ACC112 (cell line): ENCODE measurements at regions not wholly inside any gene's neighbourhood (a gene's known extent, or its start where the extent isn't known, plus 50 kb on each side); places are given as distances from the start of the nearest gene placed in this dataset.

Experiments
- H2AFZ ChIP-seq: fragments of 200-600 bp; sonication (generic); one replicate; pipeline ENCODE4 v1.6.0; 2017; ENCODE audit warnings: antibody characterized with exemption, low read length; ENCODE audit not compliant: unreplicated experiment
- H3K27ac ChIP-seq: fragments of 200-600 bp; sonication (generic); 2 replicates; pipeline ENCODE4 v1.5.1; 2014; ENCODE audit warnings: low read depth, mild to moderate bottlenecking, antibody characterized with exemption, low read length, moderate library complexity
- H3K27me3 ChIP-seq: fragments of 200-600 bp; sonication (generic); 2 replicates; pipeline ENCODE4 v1.6.1; 2014; ENCODE audit warnings: mild to moderate bottlenecking, antibody characterized with exemption, low read length, moderate library complexity, mixed read lengths; ENCODE audit not compliant: insufficient read depth
- H3K36me3 ChIP-seq: fragments of 200-600 bp; sonication (generic); 2 replicates; pipeline ENCODE4 v1.6.1; 2016; ENCODE audit warnings: mild to moderate bottlenecking, antibody characterized with exemption, low read length, moderate library complexity, mixed read lengths; ENCODE audit not compliant: insufficient read depth
- H3K4me1 ChIP-seq: fragments of 200-600 bp; sonication (generic); one replicate; pipeline ENCODE4 v1.6.1; 2016; ENCODE audit warnings: low read length, mixed read lengths; ENCODE audit not compliant: insufficient read depth, unreplicated experiment, control insufficient read depth
- H3K4me3 ChIP-seq: fragments of 200-600 bp; sonication (generic); 2 replicates; pipeline ENCODE4 v1.5.1; 2014; ENCODE audit warnings: mild to moderate bottlenecking, low read depth, low read length
- H3K79me2 ChIP-seq: fragments of 200-600 bp; sonication (generic); one replicate; pipeline ENCODE4 v1.6.0; 2016; ENCODE audit warnings: low read length; ENCODE audit not compliant: control insufficient read depth, unreplicated experiment, insufficient read depth

DNA sequence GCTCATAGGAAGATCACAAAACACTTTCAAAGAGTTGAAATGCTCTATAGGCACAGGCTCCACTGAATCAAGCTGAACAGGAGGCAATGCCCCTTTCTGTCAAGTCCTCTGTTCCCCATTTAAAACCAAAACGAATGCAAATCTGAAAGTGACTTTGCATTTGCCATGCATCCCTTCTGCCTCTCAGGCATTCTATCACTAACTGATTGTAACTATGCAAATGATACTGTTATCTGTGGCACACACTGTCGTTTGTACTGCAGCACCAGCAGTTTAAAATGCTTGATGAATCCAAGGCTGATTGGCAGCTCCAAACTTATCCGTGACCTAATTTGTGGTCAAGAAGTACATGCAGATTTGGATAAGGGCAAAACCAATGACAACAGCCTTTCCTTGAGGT lies 1067.5 kb upstream of the MAP3K7 start:
- Histone ChIP-seq H3K4me3 (no peak overlapping the region), H3K27ac (no peak overlapping the region), H2AFZ (no peak overlapping the region), H3K27me3 (no peaks in the 10 kb centered on the region), H3K36me3 (no peaks in the 10 kb centered on the region), H3K79me2 (no peaks in the 10 kb centered on the region), H3K4me1 (no peaks in the 10 kb centered on the region)

DNA sequence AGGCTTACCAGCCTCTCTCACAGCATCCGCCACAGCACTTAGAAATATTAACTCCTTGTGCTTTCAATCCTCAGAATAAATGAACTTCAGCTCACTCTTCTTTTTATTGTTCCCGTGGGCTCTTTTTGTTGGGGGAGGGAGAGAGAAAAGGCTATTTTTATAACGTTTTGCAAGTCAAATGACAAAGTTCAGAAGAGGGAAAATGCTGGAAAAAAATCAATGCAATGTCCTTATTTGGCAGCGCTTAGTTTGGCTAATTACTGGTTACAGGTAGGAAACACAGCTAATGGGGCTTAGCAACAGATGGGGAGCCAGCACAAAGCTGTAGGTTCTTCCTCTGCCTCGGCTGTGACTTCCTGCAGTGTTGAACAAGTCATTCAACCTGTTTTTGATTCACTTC lies 1067.0 kb upstream of the MAP3K7 start:
- Histone ChIP-seq H3K79me2 (no peaks in the 10 kb centered on the region), H3K4me1 (no peaks in the 10 kb centered on the region), H3K27ac (no peak overlapping the region), H3K4me3 (no peak overlapping the region), H3K27me3 (no peaks in the 10 kb centered on the region), H2AFZ (no peak overlapping the region), H3K36me3 (no peaks in the 10 kb centered on the region)

DNA sequence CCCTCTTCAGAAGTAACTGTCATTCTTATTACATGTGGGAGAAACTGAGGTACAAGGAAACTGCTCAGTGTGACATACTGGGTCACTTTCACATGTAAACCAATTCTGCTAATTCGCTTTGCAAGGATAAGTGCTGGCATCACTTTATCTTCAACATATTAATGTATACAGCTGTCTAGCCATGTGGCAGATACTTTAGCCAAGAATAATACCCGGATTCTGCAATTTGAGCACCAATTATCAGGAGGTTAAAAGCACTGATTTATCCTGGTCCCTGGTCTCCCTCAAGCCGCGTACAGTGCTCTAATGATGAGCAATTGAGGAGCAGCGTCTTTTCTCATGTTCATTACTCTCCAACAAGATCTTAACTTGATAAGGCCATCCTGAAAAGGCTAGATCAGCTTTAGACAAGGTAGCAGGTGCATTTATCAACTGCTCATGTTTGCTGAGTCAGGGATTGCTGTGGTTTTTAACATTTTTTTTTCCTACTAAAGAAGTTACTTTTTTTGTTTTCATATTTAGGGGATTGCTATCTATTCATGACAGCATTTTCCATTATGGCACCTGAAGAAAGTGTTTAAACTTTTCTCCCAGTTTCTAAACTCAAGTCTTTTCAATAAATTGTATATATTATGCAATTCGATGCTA lies 1066.3 kb upstream of the MAP3K7 start:
- no peak overlapping the region for H3K27ac ChIP-seq
- H3K27me3 ChIP-seq: no peaks in the 10 kb centered on the region
- no peak overlapping the region for H2AFZ ChIP-seq
- no peak overlapping the region for H3K4me3 ChIP-seq
- no peaks in the 10 kb centered on the region for H3K4me1 ChIP-seq
- no peaks in the 10 kb centered on the region for H3K79me2 ChIP-seq
- no peaks in the 10 kb centered on the region for H3K36me3 ChIP-seq

DNA sequence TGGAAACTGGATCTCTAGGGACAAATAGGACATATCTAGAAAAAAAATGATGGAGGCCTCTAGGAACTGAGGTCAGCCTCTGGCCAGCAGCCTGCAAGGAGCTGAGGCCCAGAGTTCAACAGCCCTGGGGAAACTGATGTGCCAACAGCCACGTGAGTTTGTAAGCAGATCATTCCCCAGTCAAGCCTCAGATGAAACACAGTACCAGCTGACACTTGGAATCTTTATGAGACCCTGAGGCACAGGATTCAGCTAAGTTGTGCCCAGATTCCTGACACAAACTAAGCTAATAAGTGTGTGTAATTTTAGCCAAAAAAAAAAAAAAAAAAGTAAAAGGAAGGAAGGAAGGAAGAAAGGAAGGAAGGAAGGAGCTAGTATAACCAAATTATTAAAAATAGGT lies 1059.8 kb upstream of the MAP3K7 start:
- Histone ChIP-seq H2AFZ (no peak overlapping the region), H3K27me3 (no peaks in the 10 kb centered on the region)

DNA sequence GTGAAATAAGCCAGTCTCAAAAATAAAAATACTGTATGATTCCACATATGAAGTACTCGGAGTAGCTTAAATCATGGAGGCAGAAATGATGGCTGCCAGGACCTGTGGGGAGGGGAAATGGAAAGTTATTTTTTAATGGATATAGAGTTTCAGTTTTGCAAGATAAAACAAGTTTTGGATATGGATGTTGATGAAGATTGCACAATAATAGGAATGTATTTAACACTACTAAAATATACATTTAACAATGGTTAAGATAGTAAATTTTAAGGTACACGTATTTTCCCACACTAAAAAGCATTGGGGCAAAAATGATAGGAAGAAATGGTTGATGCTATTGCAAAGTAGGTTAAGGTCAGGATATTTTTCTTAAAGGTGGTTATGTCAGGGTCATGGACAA lies 1058.9 kb upstream of the MAP3K7 start:
- no peak overlapping the region for H3K4me3 ChIP-seq
- H3K27ac ChIP-seq: no peak overlapping the region
- H3K79me2 ChIP-seq: no peaks in the 10 kb centered on the region
- H3K36me3 ChIP-seq: no peaks in the 10 kb centered on the region
- H3K27me3 ChIP-seq: no peaks in the 10 kb centered on the region
- no peak overlapping the region for H2AFZ ChIP-seq
- H3K4me1 ChIP-seq: no peaks in the 10 kb centered on the region

More for the DNA sequence above, 1059.8 kb upstream of the MAP3K7 start:
- Histone ChIP-seq H3K4me1 (no peaks in the 10 kb centered on the region), H3K4me3 (no peak overlapping the region), H3K27ac (no peak overlapping the region), H3K79me2 (no peaks in the 10 kb centered on the region), H3K36me3 (no peaks in the 10 kb centered on the region)

DNA sequence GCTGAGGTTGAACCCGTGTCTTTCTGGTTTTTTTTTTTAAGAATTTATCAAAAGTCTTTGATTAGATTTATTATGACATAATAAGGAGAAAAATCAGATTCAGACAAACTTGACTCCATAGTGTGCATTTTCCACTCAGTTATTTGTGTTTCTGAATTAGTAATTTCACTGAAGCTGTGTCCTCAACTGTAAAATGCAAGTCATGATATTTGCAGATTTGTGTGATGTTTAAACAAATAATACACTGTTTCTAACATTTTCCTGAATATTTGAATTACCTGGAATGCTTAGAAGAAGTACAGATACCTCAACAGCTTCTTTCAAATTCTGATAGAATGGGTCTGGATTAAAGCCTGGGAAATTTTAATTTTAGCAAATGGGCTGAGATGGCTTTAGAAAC lies 1050.3 kb upstream of the MAP3K7 start:
- Histone ChIP-seq H3K79me2 (no peaks in the 10 kb centered on the region), H3K27me3 (no peaks in the 10 kb centered on the region), H3K36me3 (no peaks in the 10 kb centered on the region), H3K27ac (no peak overlapping the region), H3K4me1 (no peaks in the 10 kb centered on the region), H2AFZ (no peak overlapping the region), H3K4me3 (no peak overlapping the region)

DNA sequence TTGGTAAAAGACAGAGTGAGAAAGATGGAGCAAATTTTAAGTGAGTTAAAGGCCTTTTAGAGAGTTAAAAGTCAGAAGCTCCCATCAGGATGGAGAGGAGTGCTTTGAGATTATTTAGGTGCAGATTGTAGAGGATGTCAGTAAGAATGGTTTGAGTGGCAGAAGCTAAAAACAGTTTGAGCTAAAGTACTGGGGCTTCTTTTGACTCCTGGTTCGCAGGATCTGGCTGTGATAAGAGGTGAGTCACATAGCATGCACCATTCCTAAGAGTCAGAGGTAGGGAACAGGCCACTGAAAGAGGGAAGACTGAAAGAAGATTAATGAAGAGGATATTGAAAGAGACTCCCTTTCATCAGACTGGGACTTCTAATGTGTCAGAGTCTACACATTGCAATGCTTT lies 1047.9 kb upstream of the MAP3K7 start:
- H3K27ac ChIP-seq: no peak overlapping the region
- H2AFZ ChIP-seq: no peak overlapping the region
- no peaks in the 10 kb centered on the region for H3K79me2 ChIP-seq

DNA sequence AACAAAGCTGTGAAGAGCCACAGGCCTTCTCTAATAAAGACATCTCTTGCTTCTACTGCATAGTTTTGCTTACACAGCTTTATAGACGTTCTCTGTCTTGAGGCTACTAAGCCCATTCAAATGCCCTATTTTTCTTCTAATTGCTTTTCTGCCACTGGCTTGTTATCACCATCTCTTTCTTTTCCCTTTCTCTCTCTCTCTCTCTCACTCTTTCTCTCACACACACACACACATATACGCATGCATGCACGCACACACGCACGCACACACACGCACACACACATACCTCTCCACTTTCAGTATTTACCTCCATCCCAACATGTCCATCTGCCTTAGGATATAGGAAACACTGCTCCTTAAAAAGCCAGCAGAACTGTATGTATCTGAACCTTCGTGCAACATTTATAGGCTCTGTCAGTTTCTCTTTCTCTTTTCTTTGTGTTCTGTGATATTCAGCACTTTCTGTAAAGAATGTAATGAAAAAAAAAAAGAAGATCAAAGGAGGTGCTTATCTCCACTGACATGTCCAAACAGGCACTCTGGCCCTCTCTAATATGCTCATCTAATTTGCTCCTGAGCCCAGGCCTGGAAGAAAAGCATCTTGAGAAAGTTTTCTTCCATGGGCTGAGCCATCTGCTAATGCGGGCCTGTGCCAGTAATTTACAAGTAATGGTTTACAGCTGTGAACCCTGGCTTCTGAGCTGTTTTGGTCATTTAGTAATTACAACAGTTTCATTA lies 1046.7 kb upstream of the MAP3K7 start:
- no peaks in the 10 kb centered on the region for H3K36me3 ChIP-seq
- no peak overlapping the region for H3K27ac ChIP-seq
- no peaks in the 10 kb centered on the region for H3K4me1 ChIP-seq
- no peaks in the 10 kb centered on the region for H3K27me3 ChIP-seq
- H3K4me3 ChIP-seq: no peak overlapping the region
- no peaks in the 10 kb centered on the region for H3K79me2 ChIP-seq
- H2AFZ ChIP-seq: no peak overlapping the region

More for the DNA sequence above, 1047.9 kb upstream of the MAP3K7 start:
- no peaks in the 10 kb centered on the region for H3K27me3 ChIP-seq
- H3K4me1 ChIP-seq: no peaks in the 10 kb centered on the region
- no peaks in the 10 kb centered on the region for H3K36me3 ChIP-seq
- H3K4me3 ChIP-seq: no peak overlapping the region

DNA sequence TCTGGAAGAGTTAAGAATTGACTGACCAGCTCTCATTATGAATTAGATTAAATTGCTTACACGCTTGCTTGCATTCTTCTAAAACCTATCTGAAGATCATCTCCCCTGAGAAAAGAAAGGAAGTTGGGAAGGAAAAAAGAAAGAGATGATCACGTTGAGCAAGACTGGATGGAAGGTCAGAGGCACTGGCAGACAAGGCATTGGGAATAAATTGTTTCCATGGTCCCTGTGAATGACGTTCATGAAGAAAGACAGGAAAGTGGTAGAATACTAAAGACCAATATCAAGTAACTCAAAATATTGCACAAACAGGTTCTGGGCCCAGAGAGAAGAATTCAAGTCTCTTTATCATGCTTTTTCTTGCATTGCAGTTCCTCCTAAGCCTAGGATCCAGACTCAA lies 1045.4 kb upstream of the MAP3K7 start:
- no peaks in the 10 kb centered on the region for H3K27me3 ChIP-seq
- no peaks in the 10 kb centered on the region for H3K79me2 ChIP-seq
- H3K27ac ChIP-seq: no peak overlapping the region
- no peak overlapping the region for H3K4me3 ChIP-seq
- no peak overlapping the region for H2AFZ ChIP-seq
- H3K36me3 ChIP-seq: no peaks in the 10 kb centered on the region
- H3K4me1 ChIP-seq: no peaks in the 10 kb centered on the region

DNA sequence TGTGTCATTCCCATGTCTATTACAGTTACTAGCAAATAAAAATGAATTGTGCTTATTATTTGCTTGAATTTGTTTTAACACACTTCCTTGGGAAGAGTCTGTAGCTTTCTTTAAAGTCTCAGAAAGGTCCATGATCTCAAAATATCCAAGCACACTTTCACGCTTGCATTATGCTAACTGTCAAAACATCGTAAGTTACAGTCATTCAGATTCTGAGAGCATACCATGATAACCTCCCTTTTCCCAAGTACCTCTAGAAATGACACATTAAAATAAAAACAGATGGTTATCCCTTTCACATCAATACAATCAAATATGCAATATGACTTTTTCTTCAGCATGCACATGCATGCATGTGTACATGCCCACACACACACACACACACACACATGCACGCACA lies 1044.4 kb upstream of the MAP3K7 start:
- no peak overlapping the region for H3K4me3 ChIP-seq
- no peaks in the 10 kb centered on the region for H3K79me2 ChIP-seq
- H3K27me3 ChIP-seq: no peaks in the 10 kb centered on the region

DNA sequence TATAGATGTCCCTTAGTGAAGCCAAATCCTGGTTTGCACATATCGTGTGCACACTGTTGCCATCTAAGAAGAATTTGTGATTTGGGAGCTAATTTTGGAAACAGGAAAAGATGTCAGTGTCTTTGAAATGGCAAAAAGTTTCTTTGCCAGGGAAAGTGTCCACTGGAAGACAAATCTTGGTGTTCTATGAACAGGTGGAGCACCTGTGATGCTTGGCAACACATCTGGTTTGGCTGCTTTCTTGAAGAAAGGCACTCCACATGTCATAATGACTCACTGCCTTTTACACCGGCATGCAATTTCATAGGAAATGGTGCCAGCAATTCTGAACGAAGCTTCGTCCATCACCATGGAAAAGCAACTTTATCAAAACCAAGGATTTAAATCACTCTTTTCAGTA lies 1040.0 kb upstream of the MAP3K7 start:
- Histone ChIP-seq H2AFZ (no peak overlapping the region), H3K4me1 (no peaks in the 10 kb centered on the region), H3K4me3 (no peak overlapping the region), H3K36me3 (no peaks in the 10 kb centered on the region), H3K27ac (no peak overlapping the region), H3K79me2 (no peaks in the 10 kb centered on the region), H3K27me3 (no peaks in the 10 kb centered on the region)

More for the DNA sequence above, 1044.4 kb upstream of the MAP3K7 start:
- no peaks in the 10 kb centered on the region for H3K36me3 ChIP-seq
- no peaks in the 10 kb centered on the region for H3K4me1 ChIP-seq
- H2AFZ ChIP-seq: no peak overlapping the region
- H3K27ac ChIP-seq: no peak overlapping the region
